Nephron (organoid): ENCODE measurements at regions not wholly inside any gene's neighbourhood (a gene's known extent, or its start where the extent isn't known, plus 50 kb on each side); places are given as distances from the start of the nearest gene placed in this dataset.

Experiments
- H3K27ac Mint-ChIP-seq, 3 experiments: 2 replicates each; pipeline ENCODE4 v1.8.0; 2020; ENCODE audit warnings: mixed read lengths in 3 of 3, mild to moderate bottlenecking in 2 of 3, moderate library complexity in 1 of 3
- H3K27me3 Mint-ChIP-seq: 2 replicates; pipeline ENCODE4 v1.8.0; 2021; ENCODE audit warnings: low read depth, mild to moderate bottlenecking, moderate library complexity, mixed read lengths
- H3K36me3 Mint-ChIP-seq: 2 replicates; pipeline ENCODE4 v1.8.0; 2020; ENCODE audit warnings: low read depth, mixed read lengths
- H3K4me1 Mint-ChIP-seq: 2 replicates; pipeline ENCODE4 v1.8.0; 2020; ENCODE audit warnings: mixed read lengths
- H3K4me3 Mint-ChIP-seq, 3 experiments: 2 replicates each; pipeline ENCODE4 v1.8.0; 2020; ENCODE audit warnings: mild to moderate bottlenecking in 3 of 3, mixed read lengths in 3 of 3, moderate library complexity in 2 of 3
- H3K9me3 Mint-ChIP-seq: 2 replicates; pipeline ENCODE4 v1.8.0; 2020; ENCODE audit warnings: mixed read lengths
- CTCF ChIP-seq, 3 experiments: fragments of 200-600 bp; sonication (generic); IDR thresholded peaks; one replicate each; pipeline ENCODE4 v1.5.0; 2021; ENCODE audit warnings: antibody characterized with exemption in 3 of 3; ENCODE audit not compliant: unreplicated experiment in 3 of 3

GRCh38 chr10:65845916-65846315 lies 1079.9 kb upstream of the LRRTM3 start:
- Mint-ChIP-seq H3K4me1 (no peaks in the 10 kb centered on the region), H3K4me3 (no peak overlapping the region), H3K27ac (no peak overlapping the region), H3K27me3 (peaks cover 5% of the 10 kb centered on the region), H3K36me3 (no peaks in the 10 kb centered on the region), H3K9me3 (peaks cover 4% of the 10 kb centered on the region)
- no peak for TF ChIP-seq CTCF (IDR thresholded peaks at IDR 0.05; ENCODE audit: unreplicated experiment in 3 of 3)

GRCh38 chr10:65846541-65846940 lies 1079.3 kb upstream of the LRRTM3 start:
- Mint-ChIP-seq H3K27me3 (peaks cover 5% of the 10 kb centered on the region), H3K36me3 (no peaks in the 10 kb centered on the region), H3K9me3 (peaks cover 4% of the 10 kb centered on the region), H3K4me1 (no peaks in the 10 kb centered on the region), H3K4me3 (no peak overlapping the region), H3K27ac (no peak overlapping the region)
- no peak for TF ChIP-seq CTCF (IDR thresholded peaks at IDR 0.05; ENCODE audit: unreplicated experiment in 3 of 3)

GRCh38 chr10:65846949-65847348 lies 1078.9 kb upstream of the LRRTM3 start:
- no peak for TF ChIP-seq CTCF (IDR thresholded peaks at IDR 0.05; ENCODE audit: unreplicated experiment in 3 of 3)
- H3K4me3 Mint-ChIP-seq: no peak overlapping the region
- H3K27ac Mint-ChIP-seq: no peak overlapping the region
- H3K36me3 Mint-ChIP-seq: no peaks in the 10 kb centered on the region
- H3K27me3 Mint-ChIP-seq: peaks cover 5% of the 10 kb centered on the region
- H3K4me1 Mint-ChIP-seq: no peaks in the 10 kb centered on the region
- peaks cover 4% of the 10 kb centered on the region for H3K9me3 Mint-ChIP-seq

GRCh38 chr10:65847436-65848230 lies 1078.2 kb upstream of the LRRTM3 start:
- Mint-ChIP-seq H3K27ac (no peak overlapping the region), H3K4me1 (no peaks in the 10 kb centered on the region), H3K27me3 (peaks cover 5% of the 10 kb centered on the region), H3K4me3 (no peak overlapping the region), H3K9me3 (peaks cover 4% of the 10 kb centered on the region), H3K36me3 (no peaks in the 10 kb centered on the region)
- TF ChIP-seq CTCF (IDR thresholded peaks at IDR 0.05; ENCODE audit: unreplicated experiment in 3 of 3): no peak

- no peak for TF ChIP-seq CTCF (IDR thresholded peaks at IDR 0.05; ENCODE audit: unreplicated experiment in 3 of 3)
- Mint-ChIP-seq H3K9me3 (no peaks in the 10 kb centered on the region), H3K27ac (no peak overlapping the region), H3K27me3 (no peaks in the 10 kb centered on the region), H3K4me1 (no peaks in the 10 kb centered on the region), H3K36me3 (no peaks in the 10 kb centered on the region), H3K4me3 (no peak overlapping the region)
Observed at GRCh38 chr10:65858841-65859240, 1067.0 kb upstream of the LRRTM3 start.

GRCh38 chr10:65861249-65861648 lies 1064.6 kb upstream of the LRRTM3 start:
- no peaks in the 10 kb centered on the region for H3K36me3 Mint-ChIP-seq
- no peaks in the 10 kb centered on the region for H3K4me1 Mint-ChIP-seq
- H3K4me3 Mint-ChIP-seq: no peak overlapping the region
- no peak for TF ChIP-seq CTCF (IDR thresholded peaks at IDR 0.05; ENCODE audit: unreplicated experiment in 3 of 3)
- H3K27ac Mint-ChIP-seq: no peak overlapping the region
- H3K27me3 Mint-ChIP-seq: no peaks in the 10 kb centered on the region
- no peaks in the 10 kb centered on the region for H3K9me3 Mint-ChIP-seq
